DMS153 (cell line): ENCODE measurements at regions not wholly inside any gene's neighbourhood (a gene's known extent, or its start where the extent isn't known, plus 50 kb on each side); places are given as distances from the start of the nearest gene placed in this dataset.
A peak's percentile ranks its signal among the peaks of the same experiment; 100 is the strongest.

Experiments used
- DNase-seq: peaks from one replicate; lab custom pipeline; 2025; lab: John Stamatoyannopoulos, UW

- DNase-seq = no peak
Measured at GRCh38 chr14:81669308-81669707, 135.7 kb upstream of the SEL1L start.

- no peak for DNase-seq
Measured at GRCh38 chr14:81673930-81674329, 140.3 kb upstream of the SEL1L start.

GRCh38 chr14:81676395-81676794 lies 142.7 kb upstream of the SEL1L start:
- no peak for DNase-seq

GRCh38 chr14:81676879-81677278 lies 143.2 kb upstream of the SEL1L start:
- DNase-seq = no peak

GRCh38 chr14:81677736-81678135 lies 144.1 kb upstream of the SEL1L start:
- DNase-seq = no peak

GRCh38 chr14:81679226-81679625 lies 145.6 kb upstream of the SEL1L start:
- no peak for DNase-seq

GRCh38 chr14:81681541-81681940 lies 147.9 kb upstream of the SEL1L start:
- DNase-seq = no peak

GRCh38 chr14:81682134-81682533 lies 148.5 kb upstream of the SEL1L start:
- DNase-seq = no peak

- no peak for DNase-seq
Measured at GRCh38 chr14:81682701-81683100, 149.0 kb upstream of the SEL1L start.

GRCh38 chr14:81684696-81685095 lies 151.0 kb upstream of the SEL1L start:
- no peak for DNase-seq

GRCh38 chr14:81686512-81686911 lies 152.9 kb upstream of the SEL1L start:
- DNase-seq = no peak

GRCh38 chr14:81691931-81692330 lies 158.3 kb upstream of the SEL1L start:
- DNase-seq = no peak

- DNase-seq = no peak
Measured at GRCh38 chr14:81694419-81694818, 160.8 kb upstream of the SEL1L start.

GRCh38 chr14:81709681-81710080 lies 176.0 kb upstream of the SEL1L start:
- DNase-seq = no peak

GRCh38 chr14:81710232-81710845 lies 176.7 kb upstream of the SEL1L start:
- peak; percentile 42 for DNase-seq

- no peak for DNase-seq
Measured at GRCh38 chr14:81715731-81716130, 182.1 kb upstream of the SEL1L start.

- no peak for DNase-seq
Measured at GRCh38 chr14:81716953-81717352, 183.3 kb upstream of the SEL1L start.

- no peak for DNase-seq
Measured at GRCh38 chr14:81723956-81724355, 190.3 kb upstream of the SEL1L start.

- DNase-seq = peak; percentile 21
Measured at GRCh38 chr14:81727218-81727617, 193.6 kb upstream of the SEL1L start.

- no peak for DNase-seq
Measured at GRCh38 chr14:81728447-81728846, 194.8 kb upstream of the SEL1L start.

GRCh38 chr14:81729622-81730021 lies 196.0 kb upstream of the SEL1L start:
- DNase-seq = no peak

GRCh38 chr14:81737938-81738337 lies 204.3 kb upstream of the SEL1L start:
- DNase-seq = no peak

GRCh38 chr14:81738946-81739659 lies 205.4 kb upstream of the SEL1L start:
- no peak for DNase-seq

- no peak for DNase-seq
Measured at GRCh38 chr14:81743605-81744004, 210.0 kb upstream of the SEL1L start.
